Fibroblast of lung (primary cell): ENCODE measurements at regions not wholly inside any gene's neighbourhood (a gene's known extent, or its start where the extent isn't known, plus 50 kb on each side); places are given as distances from the start of the nearest gene placed in this dataset.

ENCODE experiments used
- DNase-seq, 2 donors: peaks; one replicate each; pipeline versions ENCODE4 v3.0.0 to v3.0.0-alpha.2; 2010; ENCODE audit warnings: low read depth in 2 of 2
- H2AFZ ChIP-seq: 2 replicates; pipeline ENCODE4 v1.5.1; 2012; ENCODE audit warnings: low read length, control low read depth, inconsistent platforms
- H3K27ac ChIP-seq: 2 replicates; pipeline ENCODE4 v1.5.1; 2011; ENCODE audit warnings: low read length, control low read depth; ENCODE audit not compliant: insufficient read depth
- H3K27me3 ChIP-seq: 2 replicates; pipeline ENCODE4 v1.5.1; 2011; ENCODE audit warnings: mild to moderate bottlenecking, low read length; ENCODE audit not compliant: control insufficient read depth, insufficient read depth
- H3K36me3 ChIP-seq: 2 replicates; pipeline ENCODE4 v1.5.1; 2011; ENCODE audit warnings: low read length; ENCODE audit not compliant: control insufficient read depth, insufficient read depth
- H3K4me1 ChIP-seq: 2 replicates; pipeline ENCODE4 v1.5.1; 2011; ENCODE audit warnings: low read length; ENCODE audit not compliant: control insufficient read depth, insufficient read depth; ENCODE audit errors: extremely low read depth
- H3K4me2 ChIP-seq: 2 replicates; pipeline ENCODE4 v1.5.1; 2011; ENCODE audit warnings: low read length, control low read depth; ENCODE audit not compliant: insufficient read depth; ENCODE audit errors: extremely low read depth
- H3K4me3 ChIP-seq, 4 experiments: fragments of 200-600 bp in 1 of 4; sonication (generic) in 1 of 4; replicated peaks in 1 of 4; 2 replicates each; pipeline ENCODE4 v1.5.1; 2011 to 2016; ENCODE audit warnings: low read length in 4 of 4, low read depth in 3 of 4, mild to moderate bottlenecking in 3 of 4, control low read depth in 2 of 4, inconsistent platforms in 1 of 4, mixed read lengths in 1 of 4; ENCODE audit not compliant: insufficient read depth in 1 of 4; ENCODE audit errors: control extremely low read depth in 1 of 4
- H3K79me2 ChIP-seq: 2 replicates; pipeline ENCODE4 v1.5.1; 2012; ENCODE audit warnings: mild to moderate bottlenecking, low read length, inconsistent platforms; ENCODE audit not compliant: control insufficient read depth, insufficient read depth
- H3K9ac ChIP-seq: 2 replicates; pipeline ENCODE4 v1.5.1; 2011; ENCODE audit warnings: mild to moderate bottlenecking, low read length, control low read depth; ENCODE audit not compliant: insufficient read depth
- H3K9me3 ChIP-seq: 2 replicates; pipeline ENCODE4 v1.5.1; 2012; ENCODE audit warnings: low read depth, low read length; ENCODE audit not compliant: control insufficient read depth, insufficient read depth
- H4K20me1 ChIP-seq: 2 replicates; pipeline ENCODE4 v1.5.1; 2011; ENCODE audit warnings: low read length; ENCODE audit not compliant: control insufficient read depth, insufficient read depth; ENCODE audit errors: extremely low read depth
- CTCF ChIP-seq, 2 donors: IDR thresholded peaks in 1 of 2; conservative IDR thresholded peaks in 1 of 2; 1 replicate in 1 of 2; 2 replicates in 1 of 2; pipeline ENCODE4 v1.5.1; 2011 to 2012; ENCODE audit warnings: low read length in 2 of 2, control low read depth in 1 of 2, inconsistent platforms in 1 of 2, low read depth in 1 of 2, mild to moderate bottlenecking in 1 of 2
- EZH2 ChIP-seq: IDR thresholded peaks from 2 replicates; pipeline ENCODE4 v1.5.1; 2012; ENCODE audit warnings: low read length, control low read depth, mild to moderate bottlenecking; ENCODE audit errors: missing control alignments

DNA sequence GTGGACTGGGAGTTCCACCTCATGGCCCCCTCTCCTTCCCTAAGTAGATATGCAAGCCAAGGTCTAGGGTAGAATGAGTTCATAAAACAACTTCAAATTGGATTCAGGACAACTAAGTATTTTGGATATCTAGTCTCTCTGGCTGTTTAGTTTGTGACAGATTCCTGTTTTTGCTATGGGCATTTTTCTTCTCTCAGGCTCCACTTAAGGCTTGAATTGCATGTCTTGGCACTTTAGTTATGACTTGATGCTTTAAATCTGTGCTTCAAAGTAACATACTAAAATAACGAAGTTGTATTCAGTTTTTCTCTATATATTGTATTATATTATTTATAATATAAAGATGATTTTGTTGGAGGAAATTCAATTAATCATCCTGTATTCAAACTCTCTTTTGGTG, 873.4 kb upstream of the MBL2 start:
- Histone ChIP-seq H4K20me1 (no peaks in the 10 kb centered on the region), H3K9me3 (no peaks in the 10 kb centered on the region), H3K9ac (no peak overlapping the region), H2AFZ (no peak overlapping the region), H3K79me2 (no peaks in the 10 kb centered on the region), H3K36me3 (no peaks in the 10 kb centered on the region), H3K4me1 (no peaks in the 10 kb centered on the region), H3K27ac (no peak overlapping the region), H3K4me2 (no peak overlapping the region), H3K27me3 (no peaks in the 10 kb centered on the region), H3K4me3 (no peak overlapping the region)
- DNase-seq = no peak
- TF ChIP-seq EZH2 (no peak), CTCF (conservative IDR thresholded peaks at IDR 0.05 in 1 of 2, IDR thresholded peaks at IDR 0.05 in 1 of 2; ENCODE audit: low read depth in 1 of 2, low read length in 2 of 2) (no peak)

- TF ChIP-seq EZH2 = no peak
- no peak for TF ChIP-seq CTCF (conservative IDR thresholded peaks at IDR 0.05 in 1 of 2, IDR thresholded peaks at IDR 0.05 in 1 of 2; ENCODE audit: low read depth in 1 of 2, low read length in 2 of 2)
- H3K36me3 ChIP-seq = no peaks in the 10 kb centered on the region
- H3K4me3 ChIP-seq = no peak overlapping the region
- no peaks in the 10 kb centered on the region for H3K9me3 ChIP-seq
- no peak overlapping the region for H3K27ac ChIP-seq
- no peak for DNase-seq
- H3K4me1 ChIP-seq = no peaks in the 10 kb centered on the region
- no peak overlapping the region for H3K4me2 ChIP-seq
- no peak overlapping the region for H3K9ac ChIP-seq
- H3K27me3 ChIP-seq = no peaks in the 10 kb centered on the region
- H2AFZ ChIP-seq = no peak overlapping the region
- no peaks in the 10 kb centered on the region for H3K79me2 ChIP-seq
- no peaks in the 10 kb centered on the region for H4K20me1 ChIP-seq
Observed at GRCh38 chr10:53638006-53638405, 865.4 kb upstream of the MBL2 start.

GRCh38 chr10:53624722-53625121, 852.1 kb upstream of the MBL2 start:
- no peaks in the 10 kb centered on the region for H3K36me3 ChIP-seq
- H3K9me3 ChIP-seq = no peaks in the 10 kb centered on the region
- H4K20me1 ChIP-seq = no peaks in the 10 kb centered on the region
- H3K79me2 ChIP-seq = no peaks in the 10 kb centered on the region
- no peak for DNase-seq
- H3K27me3 ChIP-seq = no peaks in the 10 kb centered on the region
- H3K4me2 ChIP-seq = no peak overlapping the region
- H3K4me3 ChIP-seq = no peak overlapping the region
- no peak overlapping the region for H2AFZ ChIP-seq
- H3K9ac ChIP-seq = no peak overlapping the region
- TF ChIP-seq EZH2 = no peak
- no peak for TF ChIP-seq CTCF (conservative IDR thresholded peaks at IDR 0.05 in 1 of 2, IDR thresholded peaks at IDR 0.05 in 1 of 2; ENCODE audit: low read depth in 1 of 2, low read length in 2 of 2)
- H3K27ac ChIP-seq = no peak overlapping the region
- H3K4me1 ChIP-seq = no peaks in the 10 kb centered on the region
